ENCODE measurements at regions not wholly inside any gene's neighbourhood (a gene's known extent, or its start where the extent isn't known, plus 50 kb on each side); places are given as distances from the start of the nearest gene placed in this dataset.

- H3K4me3 ChIP-seq (ENCODE audit: low read depth in 1 of 3, low read length in 3 of 3), result no peak overlapping the region
- peak overlapping the region in 1 of 2 donors; percentile 91 for H3K9ac ChIP-seq (ENCODE audit: low read depth in 1 of 2, low read length in 2 of 2)
- peaks cover 0 to 13% (median 7%) of the 10 kb centered on the region in 4 donors for H3K4me1 ChIP-seq (ENCODE audit: control insufficient read depth in 4 of 4, insufficient read depth in 4 of 4, low read length in 3 of 4)
- H3K36me3 ChIP-seq (ENCODE audit: control insufficient read depth in 4 of 4, insufficient read depth in 3 of 4, low read depth in 1 of 4, low read length in 3 of 4), result no peaks in the 10 kb centered on the region
- no peaks in the 10 kb centered on the region for H3K27me3 ChIP-seq (ENCODE audit: control insufficient read depth in 4 of 4, insufficient read depth in 4 of 4, low read length in 3 of 4)
- WGBS, result 81% methylated on average over 15 of the region's 15 CpGs
- H3K9me3 ChIP-seq (ENCODE audit: control insufficient read depth in 4 of 4, low read length in 3 of 4), result no peaks in the 10 kb centered on the region
- no peak for TF ChIP-seq ZBTB33 (IDR thresholded peaks at IDR 0.05)
- no peak for TF ChIP-seq YY1 (IDR thresholded peaks at IDR 0.05)
- peak in 1 of 2 donors; percentile 19 for TF ChIP-seq HNF4A (conservative IDR thresholded peaks at IDR 0.05)
- TF ChIP-seq HNF4G (IDR thresholded peaks at IDR 0.05), result no peak
- no peak for TF ChIP-seq GABPA (IDR thresholded peaks at IDR 0.05 in 1 of 2, conservative IDR thresholded peaks at IDR 0.05 in 1 of 2)
- TF ChIP-seq MAX (IDR thresholded peaks at IDR 0.05), result peak; percentile 24
- TF ChIP-seq FOXA1 (IDR thresholded peaks at IDR 0.05), result no peak
- TF ChIP-seq REST (IDR thresholded peaks at IDR 0.05), result no peak
- TF ChIP-seq ATF3 (IDR thresholded peaks at IDR 0.05), result no peak
- peak in 1 of 2 donors; percentile 58 for TF ChIP-seq RXRA (IDR thresholded peaks at IDR 0.05)
- TF ChIP-seq EGR1 (IDR thresholded peaks at IDR 0.05; ENCODE audit: low read depth in 2 of 2), result peak; percentile 88 to 92
- TF ChIP-seq NR2F2 (IDR thresholded peaks at IDR 0.05), result peak; percentile 68
- no peak for TF ChIP-seq SP1 (IDR thresholded peaks at IDR 0.05)
- TF ChIP-seq RAD21 (IDR thresholded peaks at IDR 0.05), result peak in 1 of 2 donors; percentile 19
- TF ChIP-seq JUND (IDR thresholded peaks at IDR 0.05), result no peak
- TF ChIP-seq TAF1 (conservative IDR thresholded peaks at IDR 0.05), result no peak
- no peak for TF ChIP-seq CTCF (IDR thresholded peaks at IDR 0.05; ENCODE audit: low read depth, low read length, missing input control)
- TF ChIP-seq FOXA2 (IDR thresholded peaks at IDR 0.05), result no peak
- H3K27ac ChIP-seq (ENCODE audit: low read depth in 1 of 2, low read length in 2 of 2), result peak overlapping the region; percentile 88 to 92
- DNase-seq (ENCODE audit: low spot score), result no peak
These were observed 602.2 kb downstream of the BNC2 start for GRCh38 chr9:16268067-16268881.

Data from liver (tissue), 8 donors.